GM12892 (cell line): ENCODE measurements at regions not wholly inside any gene's neighbourhood (a gene's known extent, or its start where the extent isn't known, plus 50 kb on each side); places are given as distances from the start of the nearest gene placed in this dataset.

Source experiments
- POLR2A ChIP-seq: IDR thresholded peaks from 2 replicates; pipeline ENCODE4 v1.6.1; 2011; ENCODE audit warnings: low read depth, low read length, control low read depth
- TAF1 ChIP-seq: IDR thresholded peaks from 2 replicates; pipeline ENCODE4 v1.6.1; 2011; ENCODE audit warnings: low read depth, mild to moderate bottlenecking, control low read depth, low read length, borderline replicate concordance

- TF ChIP-seq TAF1 (no peak), POLR2A (no peak)
These were observed 84.9 kb upstream of the TRIM77 start for GRCh38 chr11:89625171-89625570.
